Neuronal stem cell (in vitro differentiated cells): ENCODE measurements at regions not wholly inside any gene's neighbourhood (a gene's known extent, or its start where the extent isn't known, plus 50 kb on each side); places are given as distances from the start of the nearest gene placed in this dataset.

Experiments used
- DNase-seq: peaks from one replicate; pipeline ENCODE4 v3.0.0-alpha.2; 2013; ENCODE audit warnings: low spot score
- H2AFZ ChIP-seq: one replicate; pipeline ENCODE4 v1.6.1; 2013; ENCODE audit warnings: mild to moderate bottlenecking, low read length, inconsistent platforms
- H2AK5ac ChIP-seq: 2 replicates; pipeline ENCODE4 v1.6.1; 2013; ENCODE audit warnings: low read depth, mild to moderate bottlenecking, inconsistent platforms, low read length, moderate library complexity, mixed read lengths
- H2BK120ac ChIP-seq: 2 replicates; pipeline ENCODE4 v1.6.1; 2013; ENCODE audit warnings: low read depth, mild to moderate bottlenecking, inconsistent platforms, low read length, moderate library complexity, mixed read lengths
- H2BK12ac ChIP-seq: one replicate; pipeline ENCODE4 v1.6.1; 2013; ENCODE audit warnings: low read length, inconsistent platforms
- H2BK15ac ChIP-seq: 2 replicates; pipeline ENCODE4 v1.6.1; 2013; ENCODE audit warnings: mild to moderate bottlenecking, low read length, inconsistent platforms, mixed read lengths
- H2BK5ac ChIP-seq: one replicate; pipeline ENCODE4 v1.6.1; 2013; ENCODE audit warnings: inconsistent platforms, mild to moderate bottlenecking, low read length, moderate library complexity
- H3K14ac ChIP-seq: one replicate; pipeline ENCODE4 v1.6.1; 2013; ENCODE audit warnings: low read length, inconsistent platforms
- H3K18ac ChIP-seq: 2 replicates; pipeline ENCODE4 v1.6.1; 2013; ENCODE audit warnings: low read length, inconsistent platforms
- H3K23ac ChIP-seq: 2 replicates; pipeline ENCODE4 v1.6.1; 2013; ENCODE audit warnings: low read depth, mild to moderate bottlenecking, mixed read lengths, low read length, inconsistent platforms; ENCODE audit not compliant: poor library complexity
- H3K27ac ChIP-seq: replicated peaks from 3 replicates; pipeline ENCODE4 v1.5.1; 2013; ENCODE audit warnings: low read length, inconsistent platforms
- H3K27me3 ChIP-seq, 3 experiments: 2 replicates each; pipeline ENCODE4 v1.6.1; 2013; ENCODE audit warnings: low read length in 3 of 3, mild to moderate bottlenecking in 2 of 3, inconsistent platforms in 1 of 3, low read depth in 1 of 3, mixed read lengths in 1 of 3, moderate library complexity in 1 of 3; ENCODE audit not compliant: control insufficient read depth in 3 of 3, insufficient read depth in 3 of 3
- H3K36me3 ChIP-seq, 2 donors: replicated peaks in 1 of 2; 2 replicates each; pipeline ENCODE4 v1.6.1; 2013; ENCODE audit warnings: low read length in 2 of 2; ENCODE audit not compliant: control insufficient read depth in 2 of 2, insufficient read depth in 2 of 2
- H3K4ac ChIP-seq: 2 replicates; pipeline ENCODE4 v1.6.1; 2013; ENCODE audit warnings: inconsistent platforms, mild to moderate bottlenecking, low read length, moderate library complexity
- H3K4me1 ChIP-seq, 2 donors: 1 replicate in 1 of 2; 2 replicates in 1 of 2; pipeline ENCODE4 v1.6.1; 2013; ENCODE audit warnings: low read length in 2 of 2, low read depth in 1 of 2; ENCODE audit not compliant: control insufficient read depth in 2 of 2, insufficient read depth in 1 of 2
- H3K4me2 ChIP-seq: one replicate; pipeline ENCODE4 v1.6.1; 2013; ENCODE audit warnings: mild to moderate bottlenecking, low read length, inconsistent platforms; ENCODE audit not compliant: insufficient read depth, poor library complexity, severe bottlenecking
- H3K4me3 ChIP-seq, 2 donors: 2 replicates each; pipeline ENCODE4 v1.5.1; 2013; ENCODE audit warnings: low read length in 2 of 2, mild to moderate bottlenecking in 2 of 2, inconsistent platforms in 1 of 2, moderate library complexity in 1 of 2
- H3K79me1 ChIP-seq: one replicate; pipeline ENCODE4 v1.6.1; 2013; ENCODE audit warnings: low read depth, mild to moderate bottlenecking, inconsistent platforms, low read length, moderate library complexity
- H3K9ac ChIP-seq: one replicate; pipeline ENCODE4 v1.6.1; 2013; ENCODE audit warnings: mild to moderate bottlenecking, low read depth, low read length, inconsistent platforms; ENCODE audit not compliant: poor library complexity
- H3K9me3 ChIP-seq, 2 donors: replicated peaks in 1 of 2; 2 replicates each; pipeline versions ENCODE3 to v1.6.1; 2013; ENCODE audit warnings: low read length in 2 of 2, mild to moderate bottlenecking in 2 of 2, inconsistent platforms in 1 of 2, low read depth in 1 of 2, mixed read lengths in 1 of 2, moderate library complexity in 1 of 2; ENCODE audit not compliant: control insufficient read depth in 2 of 2, insufficient read depth in 1 of 2
- H4K8ac ChIP-seq: one replicate; pipeline ENCODE4 v1.6.1; 2013; ENCODE audit warnings: low read depth, mild to moderate bottlenecking, inconsistent platforms, low read length, moderate library complexity
- H4K91ac ChIP-seq: one replicate; pipeline ENCODE4 v1.6.1; 2013; ENCODE audit warnings: low read length, low read depth, mild to moderate bottlenecking, inconsistent platforms; ENCODE audit not compliant: poor library complexity
- WGBS, 2 donors: extraction: QIAGEN DNeasy Blood & Tissue Kit; methylation state at CpG; one replicate each; pipeline ENCODE4 v1.1.7; 2013; ENCODE audit warnings: missing lambda C conversion rate in 2 of 2, mixed read lengths in 1 of 2; ENCODE audit not compliant: insufficient read length in 2 of 2, insufficient replicate concordance in 1 of 2; ENCODE audit errors: extremely low coverage in 2 of 2; 5-methylcytosine and 5-hydroxymethylcytosine counted together

DNA sequence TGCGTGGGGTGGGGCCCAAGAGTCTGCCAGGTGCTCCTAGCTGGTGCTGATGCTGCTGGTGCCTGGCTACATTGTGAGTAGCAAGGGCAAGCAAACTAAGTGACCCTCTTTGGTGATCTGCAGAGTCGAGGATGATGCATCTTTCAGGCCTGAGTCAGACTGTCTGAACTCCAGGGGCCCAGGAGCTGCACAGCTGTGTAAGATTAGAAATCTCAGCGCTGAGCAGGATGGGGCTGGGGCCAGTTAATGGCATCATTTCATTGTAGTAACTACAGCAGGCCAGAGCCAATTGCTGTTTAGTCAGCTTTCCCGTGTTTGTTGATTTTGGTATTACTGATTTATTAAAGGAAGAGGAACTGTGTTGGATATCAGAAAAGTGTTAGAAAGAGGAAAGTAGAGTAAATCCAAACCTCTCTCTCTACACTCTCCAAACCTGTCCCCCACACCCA is 365.2 kb downstream of the PAX1 start:
- H3K14ac ChIP-seq = no peak overlapping the region
- no peak overlapping the region for H2AFZ ChIP-seq
- H3K4me3 ChIP-seq = no peak overlapping the region
- no peak overlapping the region for H4K8ac ChIP-seq
- no peak overlapping the region for H2AK5ac ChIP-seq
- H3K23ac ChIP-seq = no peak overlapping the region
- H4K91ac ChIP-seq = no peak overlapping the region
- no peaks in the 10 kb centered on the region for H3K79me1 ChIP-seq
- DNase-seq = no peak
- no peaks in the 10 kb centered on the region for H3K9me3 ChIP-seq
- WGBS, 2 donors = no CpG with 5 or more reads among the region's 4 CpGs
- H3K18ac ChIP-seq = no peak overlapping the region
- H3K9ac ChIP-seq = no peak overlapping the region
- H2BK15ac ChIP-seq = no peak overlapping the region
- no peak overlapping the region for H2BK12ac ChIP-seq
- no peak overlapping the region for H3K4ac ChIP-seq
- no peak overlapping the region for H3K4me2 ChIP-seq
- no peak overlapping the region for H3K27ac ChIP-seq
- no peaks in the 10 kb centered on the region for H3K4me1 ChIP-seq
- no peaks in the 10 kb centered on the region for H3K27me3 ChIP-seq
- no peak overlapping the region for H2BK120ac ChIP-seq
- H3K36me3 ChIP-seq = no peaks in the 10 kb centered on the region
- no peak overlapping the region for H2BK5ac ChIP-seq

DNA sequence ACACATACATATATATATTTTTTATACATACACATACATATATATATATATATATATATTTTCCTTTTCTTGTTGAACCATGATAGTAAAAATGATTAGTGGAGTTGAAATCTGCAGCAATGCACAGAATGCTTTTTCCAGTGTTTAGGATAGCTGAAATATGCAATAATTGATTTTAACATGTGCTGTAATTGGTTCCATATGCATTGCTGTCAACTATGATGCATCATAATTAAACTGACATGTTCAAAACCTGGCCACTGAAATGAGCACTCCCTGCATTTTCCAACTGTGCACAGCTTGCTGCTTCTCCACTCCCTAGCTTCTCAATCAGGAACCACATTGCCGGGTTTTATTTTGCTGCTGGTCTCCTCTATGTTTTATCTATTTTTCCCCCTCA is 358.3 kb downstream of the PAX1 start:
- Histone ChIP-seq H3K4ac (no peak overlapping the region), H2AK5ac (no peak overlapping the region), H3K9me3 (no peaks in the 10 kb centered on the region)

GRCh38 chr20:22062874-22063273 is 357.4 kb downstream of the PAX1 start:
- WGBS, 2 donors = no CpG with 5 or more reads among the region's 5 CpGs
- H3K14ac ChIP-seq = no peak overlapping the region
- H4K8ac ChIP-seq = no peak overlapping the region
- H2BK5ac ChIP-seq = no peak overlapping the region
- H3K9ac ChIP-seq = no peak overlapping the region
- no peaks in the 10 kb centered on the region for H3K27me3 ChIP-seq
- H3K9me3 ChIP-seq = no peaks in the 10 kb centered on the region
- H3K27ac ChIP-seq = no peak overlapping the region
- no peak overlapping the region for H2BK120ac ChIP-seq
- no peak overlapping the region for H2BK12ac ChIP-seq
- H4K91ac ChIP-seq = no peak overlapping the region
- H2AK5ac ChIP-seq = no peak overlapping the region
- no peak overlapping the region for H3K18ac ChIP-seq
- H2AFZ ChIP-seq = no peak overlapping the region
- no peak for DNase-seq
- H3K36me3 ChIP-seq = no peaks in the 10 kb centered on the region
- no peaks in the 10 kb centered on the region for H3K4me1 ChIP-seq
- H3K4ac ChIP-seq = no peak overlapping the region
- no peak overlapping the region for H2BK15ac ChIP-seq
- H3K79me1 ChIP-seq = no peaks in the 10 kb centered on the region
- H3K23ac ChIP-seq = no peak overlapping the region
- no peak overlapping the region for H3K4me3 ChIP-seq
- H3K4me2 ChIP-seq = no peak overlapping the region

More for the DNA sequence above, 358.3 kb downstream of the PAX1 start:
- Histone ChIP-seq H3K79me1 (no peaks in the 10 kb centered on the region), H2BK12ac (no peak overlapping the region), H3K36me3 (no peaks in the 10 kb centered on the region), H3K18ac (no peak overlapping the region), H2BK15ac (no peak overlapping the region), H3K4me1 (no peaks in the 10 kb centered on the region), H3K4me3 (no peak overlapping the region), H2AFZ (no peak overlapping the region), H4K8ac (no peak overlapping the region), H3K4me2 (no peak overlapping the region), H2BK5ac (no peak overlapping the region), H3K9ac (no peak overlapping the region), H3K14ac (no peak overlapping the region), H2BK120ac (no peak overlapping the region), H3K23ac (no peak overlapping the region), H4K91ac (no peak overlapping the region), H3K27ac (no peak overlapping the region), H3K27me3 (no peaks in the 10 kb centered on the region)
- DNase-seq = no peak
- WGBS, 2 donors = no CpG with 5 or more reads among the region's 1 CpG

DNA sequence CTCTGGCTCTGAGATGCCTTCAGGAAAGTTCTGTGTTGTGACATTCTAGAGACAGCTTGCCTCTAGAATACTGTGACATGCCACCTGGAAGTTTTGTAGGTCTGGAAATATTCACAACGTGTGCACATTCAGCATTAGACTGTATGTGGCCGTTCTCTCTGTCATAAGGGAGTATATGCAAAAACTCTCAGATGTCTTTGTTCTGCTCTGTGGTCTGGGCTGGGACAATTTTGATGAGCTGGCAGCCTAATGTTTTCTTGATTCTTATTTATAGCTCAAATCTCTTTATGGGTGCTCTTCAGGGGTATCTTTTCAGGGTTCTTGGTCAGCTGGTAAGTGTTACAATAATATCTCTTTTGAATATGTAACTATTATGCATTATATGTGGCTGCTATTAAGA is 355.1 kb downstream of the PAX1 start:
- no peaks in the 10 kb centered on the region for H3K4me1 ChIP-seq

More for the DNA sequence above, 355.1 kb downstream of the PAX1 start:
- no CpG with 5 or more reads among the region's 2 CpGs for WGBS, 2 donors
- Histone ChIP-seq H3K27me3 (no peaks in the 10 kb centered on the region), H4K91ac (no peak overlapping the region), H3K14ac (no peak overlapping the region), H2BK120ac (no peak overlapping the region), H3K9me3 (no peaks in the 10 kb centered on the region), H3K23ac (no peak overlapping the region), H3K79me1 (no peaks in the 10 kb centered on the region), H2AFZ (no peak overlapping the region), H2AK5ac (no peak overlapping the region), H2BK12ac (no peak overlapping the region), H3K4me2 (no peak overlapping the region), H3K9ac (no peak overlapping the region), H3K4me3 (no peak overlapping the region), H2BK15ac (no peak overlapping the region), H2BK5ac (no peak overlapping the region), H3K27ac (no peak overlapping the region), H3K36me3 (no peaks in the 10 kb centered on the region), H3K4ac (no peak overlapping the region), H3K18ac (no peak overlapping the region), H4K8ac (no peak overlapping the region)
- no peak for DNase-seq
